ENCODE measurements at regions not wholly inside any gene's neighbourhood (a gene's known extent, or its start where the extent isn't known, plus 50 kb on each side); places are given as distances from the start of the nearest gene placed in this dataset.

- TF ChIP-seq POLR2AphosphoS5 (IDR thresholded peaks at IDR 0.05; ENCODE audit: insufficient read depth in 1 of 2, low read depth in 1 of 2) (no peak), CTCF (IDR thresholded peaks at IDR 0.05) (no peak), POLR2A (IDR thresholded peaks at IDR 0.05) (no peak)
These were observed 202.4 kb downstream of the PRELID2 start for GRCh38 chr5:145632701-145633100.

Data from vagina (tissue), 2 donors.